ENCODE measurements at regions not wholly inside any gene's neighbourhood (a gene's known extent, or its start where the extent isn't known, plus 50 kb on each side); places are given as distances from the start of the nearest gene placed in this dataset.

DNA sequence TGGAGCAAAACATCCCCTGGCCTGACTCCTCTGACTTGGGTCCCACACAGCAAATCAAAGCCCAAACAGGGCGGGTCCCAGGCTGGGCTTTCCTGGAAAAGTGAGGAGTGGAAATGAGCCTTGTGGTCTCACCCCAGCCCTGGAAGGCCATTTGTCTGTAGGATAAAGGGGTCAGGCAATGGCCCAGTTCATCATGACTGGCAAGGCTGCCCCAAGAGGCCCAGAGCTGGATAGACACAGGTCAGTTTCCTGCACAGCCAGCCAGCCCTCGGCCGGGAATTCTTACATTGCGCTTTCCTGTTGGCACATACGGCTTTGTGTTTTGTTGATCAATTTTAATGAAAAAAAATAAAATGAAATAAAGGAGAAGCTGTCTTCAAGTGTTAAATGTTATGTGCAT is 174.3 kb downstream of the TSHZ3 start:
- TF ChIP-seq, protein P1, sequence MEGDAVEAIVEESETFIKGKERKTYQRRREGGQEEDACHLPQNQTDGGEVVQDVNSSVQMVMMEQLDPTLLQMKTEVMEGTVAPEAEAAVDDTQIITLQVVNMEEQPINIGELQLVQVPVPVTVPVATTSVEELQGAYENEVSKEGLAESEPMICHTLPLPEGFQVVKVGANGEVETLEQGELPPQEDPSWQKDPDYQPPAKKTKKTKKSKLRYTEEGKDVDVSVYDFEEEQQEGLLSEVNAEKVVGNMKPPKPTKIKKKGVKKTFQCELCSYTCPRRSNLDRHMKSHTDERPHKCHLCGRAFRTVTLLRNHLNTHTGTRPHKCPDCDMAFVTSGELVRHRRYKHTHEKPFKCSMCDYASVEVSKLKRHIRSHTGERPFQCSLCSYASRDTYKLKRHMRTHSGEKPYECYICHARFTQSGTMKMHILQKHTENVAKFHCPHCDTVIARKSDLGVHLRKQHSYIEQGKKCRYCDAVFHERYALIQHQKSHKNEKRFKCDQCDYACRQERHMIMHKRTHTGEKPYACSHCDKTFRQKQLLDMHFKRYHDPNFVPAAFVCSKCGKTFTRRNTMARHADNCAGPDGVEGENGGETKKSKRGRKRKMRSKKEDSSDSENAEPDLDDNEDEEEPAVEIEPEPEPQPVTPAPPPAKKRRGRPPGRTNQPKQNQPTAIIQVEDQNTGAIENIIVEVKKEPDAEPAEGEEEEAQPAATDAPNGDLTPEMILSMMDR (IDR thresholded peaks at IDR 0.05): no peak

DNA sequence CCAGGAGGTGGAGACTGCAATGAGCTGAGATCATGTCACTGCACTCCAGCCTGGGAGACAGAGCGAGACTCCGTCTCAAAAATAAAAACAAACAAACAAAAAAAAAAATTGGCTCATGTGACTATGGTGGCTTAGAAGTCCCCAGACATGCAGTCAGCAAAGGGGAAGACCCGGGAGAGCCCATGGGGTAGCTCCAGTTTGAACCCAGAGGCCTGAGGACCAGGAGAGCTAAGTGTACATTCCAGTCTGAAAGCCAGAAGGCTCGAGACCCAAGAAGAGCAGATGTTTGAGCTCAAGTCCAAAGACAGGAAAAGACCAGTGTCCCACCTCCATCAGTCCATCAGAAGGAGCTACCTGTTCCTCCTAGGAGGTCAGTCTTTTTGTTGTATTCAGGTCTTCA is 175.2 kb downstream of the TSHZ3 start:
- TF ChIP-seq, protein P1 (IDR thresholded peaks at IDR 0.05): no peak

DNA sequence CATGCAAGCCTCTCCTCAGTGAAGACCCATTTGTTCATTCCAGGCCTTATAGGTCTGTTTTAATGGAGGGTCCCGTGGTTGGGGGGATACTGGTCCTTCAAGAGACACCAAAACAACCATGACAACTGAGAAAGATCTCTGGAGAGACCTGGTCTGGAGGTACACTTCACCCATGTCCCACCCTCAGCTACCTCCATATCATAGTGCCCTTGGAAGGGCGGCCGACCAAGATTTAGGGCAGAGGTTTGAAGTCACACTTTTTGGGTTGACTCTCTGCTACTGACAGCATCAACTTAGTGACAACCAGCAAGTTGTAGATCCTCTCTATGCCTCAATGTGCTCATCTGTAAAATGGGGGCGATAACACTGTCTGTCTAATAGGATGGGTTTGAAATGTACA is 177.3 kb downstream of the TSHZ3 start:
- TF ChIP-seq, protein P1 (IDR thresholded peaks at IDR 0.05): no peak

DNA sequence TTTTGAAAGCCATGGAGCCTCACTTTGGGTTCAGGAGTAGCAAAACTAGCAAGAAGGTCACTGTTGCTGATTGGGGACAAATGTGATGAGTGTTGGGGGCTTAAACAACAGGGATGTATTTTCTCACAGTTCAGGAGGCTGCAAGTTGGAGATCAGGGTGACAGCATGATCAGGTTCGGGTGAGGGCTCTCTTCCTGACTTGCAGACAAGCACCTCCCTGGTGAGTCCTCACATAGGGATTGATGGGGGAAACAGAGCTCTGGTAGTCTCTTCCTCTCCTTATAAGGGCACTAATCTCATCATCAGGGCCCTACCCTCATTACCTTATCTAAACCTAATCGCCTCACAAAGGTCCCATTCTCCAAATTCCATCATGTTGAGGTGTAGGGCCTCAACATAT is 179.2 kb downstream of the TSHZ3 start:
- TF ChIP-seq, protein P1 (IDR thresholded peaks at IDR 0.05): no peak

DNA sequence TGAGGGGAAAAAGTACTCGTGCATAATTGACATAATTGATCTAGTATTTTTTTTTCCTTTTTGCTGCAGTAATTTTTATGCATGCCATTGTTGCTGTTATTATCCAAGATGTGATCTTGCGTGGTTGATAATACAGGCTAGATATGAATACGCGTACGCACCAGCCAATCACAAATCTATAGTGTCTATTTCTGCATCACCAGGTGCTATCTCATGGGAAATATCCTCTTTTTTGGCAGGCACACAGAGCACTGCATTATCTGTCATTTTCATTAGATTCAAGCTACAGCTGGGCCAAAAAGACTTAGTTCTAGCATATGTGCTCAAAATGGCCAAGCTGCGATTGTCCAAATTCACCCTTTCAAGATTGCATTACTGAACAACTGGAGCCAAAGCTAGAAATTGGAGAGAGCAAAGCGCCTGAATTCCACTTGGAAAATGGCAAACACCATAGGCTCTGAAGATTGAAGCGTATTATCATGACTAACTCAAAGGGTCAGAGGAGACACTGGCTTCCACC is 181.1 kb downstream of the TSHZ3 start:
- TF ChIP-seq, protein P1 (IDR thresholded peaks at IDR 0.05): no peak

DNA sequence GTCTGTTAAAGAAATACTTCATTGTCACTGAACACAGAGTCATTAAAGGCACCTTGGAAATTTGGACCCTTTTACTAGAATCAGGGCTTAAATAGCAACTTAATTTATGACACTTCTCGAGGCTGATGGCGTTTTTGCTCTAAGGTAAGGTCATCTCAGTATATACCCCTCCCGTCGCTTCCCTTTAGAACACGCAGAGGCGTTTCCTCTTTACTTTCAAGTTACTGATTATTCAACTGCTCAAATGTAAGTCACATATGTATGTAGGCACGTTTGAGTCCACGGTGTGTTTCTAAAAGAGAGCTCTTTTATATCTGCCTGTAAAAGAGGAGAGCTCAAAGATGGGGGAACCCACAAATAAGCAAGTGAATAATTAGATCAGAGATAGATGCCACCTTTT is 181.5 kb downstream of the TSHZ3 start:
- TF ChIP-seq, protein P1 (IDR thresholded peaks at IDR 0.05): no peak

DNA sequence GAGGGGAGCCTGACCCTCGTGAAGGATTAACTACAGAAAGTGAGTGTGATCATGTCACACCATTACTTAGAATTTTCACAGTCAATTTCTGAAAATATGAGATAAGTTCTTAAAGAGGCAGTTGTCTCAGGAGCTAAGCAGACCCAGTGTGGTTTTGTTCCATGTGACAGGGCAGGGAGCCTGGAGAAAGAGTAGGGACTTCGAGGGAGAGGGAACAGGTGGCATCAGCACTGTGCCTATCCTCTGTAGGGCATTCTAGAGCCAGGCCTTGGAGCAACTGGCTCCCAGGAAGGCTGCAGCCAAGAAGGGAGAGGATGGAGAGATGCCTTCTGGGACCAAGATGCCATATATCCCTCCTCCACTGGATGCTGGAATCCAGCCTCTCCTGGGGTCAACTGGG is 183.0 kb downstream of the TSHZ3 start:
- TF ChIP-seq, protein P1 (IDR thresholded peaks at IDR 0.05): no peak

DNA sequence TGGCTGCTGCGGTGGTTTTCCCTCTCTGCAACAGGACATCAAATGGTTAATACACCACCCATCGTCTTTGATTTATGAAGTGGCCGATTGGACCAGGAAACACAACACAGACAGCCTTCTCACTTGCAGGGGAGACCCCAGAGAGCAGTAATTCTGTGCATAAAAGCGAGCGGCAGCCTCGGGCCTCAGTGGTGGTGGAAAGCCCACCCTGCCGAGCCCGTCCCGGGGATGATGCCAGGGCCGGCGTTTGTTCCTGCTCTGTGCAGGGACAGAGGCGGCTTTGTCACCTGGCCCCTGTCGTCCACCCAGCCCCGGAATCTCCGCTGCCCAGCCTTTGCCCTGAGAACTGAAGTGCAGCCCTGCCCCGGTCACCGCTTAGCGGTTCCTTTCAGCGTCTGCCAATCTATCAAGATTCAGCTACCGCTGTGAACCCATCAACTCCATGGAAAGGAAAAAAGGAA is 184.4 kb downstream of the TSHZ3 start:
- TF ChIP-seq, protein P1 (IDR thresholded peaks at IDR 0.05): no peak
